ENCODE measurements at regions not wholly inside any gene's neighbourhood (a gene's known extent, or its start where the extent isn't known, plus 50 kb on each side); places are given as distances from the start of the nearest gene placed in this dataset.

GRCh38 chr22:49362211-49362839, 465.3 kb downstream of the BRD1 start:
- TF ChIP-seq POLR2AphosphoS5 (IDR thresholded peaks at IDR 0.05; ENCODE audit: borderline replicate concordance, low read depth, low read length), result no peak
- TF ChIP-seq EZH2 (IDR thresholded peaks at IDR 0.05), result no peak
- no peak for TF ChIP-seq FOXP2 (optimal IDR thresholded peaks at IDR 0.05; ENCODE audit: control extremely low read depth, extremely low read length, insufficient read depth)
